Panc1 (cell line): ENCODE measurements at regions not wholly inside any gene's neighbourhood (a gene's known extent, or its start where the extent isn't known, plus 50 kb on each side); places are given as distances from the start of the nearest gene placed in this dataset.

Source experiments
- ATAC-seq: fragments of 200-7000 bp; cut with Tn5 transposase; 2 replicates; pipeline ENCODE4 v1.9.1; 2020; ENCODE audit warnings: mild to moderate bottlenecking, moderate library complexity
- BruUV-seq: library from RNA; stranded (reverse); fragments of 400-500 nt; replicated peaks from 2 replicates; lab custom pipeline; 2021; lab: Mats Ljungman, UMichigan
- CTCF ChIA-PET: fragments of 300-600 bp; sonication (Branson Sonifier 250); formaldehyde crosslinking; loops from one replicate; lab custom pipeline; 2022; ENCODE audit warnings: antibody characterized with exemption; lab: Charles Lee
- POLR2A ChIA-PET: fragments of 300-600 bp; sonication (Branson Sonifier 250); formaldehyde crosslinking; loops from one replicate; lab custom pipeline; 2022; ENCODE audit warnings: antibody characterized with exemption; lab: Charles Lee
- DNase-seq: peaks from one replicate; pipeline ENCODE4 v3.0.0-alpha.2; 2010; ENCODE audit warnings: low read depth, low spot score
- H3K27ac ChIP-seq: 2 replicates; pipeline ENCODE4 v1.5.1; 2011; ENCODE audit warnings: mild to moderate bottlenecking, low read length, inconsistent platforms
- H3K27me3 ChIP-seq: fragments of 200-500 bp; sonication (Bioruptor generic); 2 replicates; pipeline ENCODE4 v1.6.0; 2014; ENCODE audit warnings: low read length, inconsistent platforms; ENCODE audit not compliant: control insufficient read depth, insufficient read depth
- H3K36me3 ChIP-seq: fragments of 200-500 bp; sonication (Bioruptor generic); 2 replicates; pipeline ENCODE4 v1.5.1; 2014; ENCODE audit warnings: inconsistent platforms, mild to moderate bottlenecking, low read length, moderate library complexity; ENCODE audit not compliant: control insufficient read depth, insufficient read depth
- H3K4me1 ChIP-seq: 2 replicates; pipeline ENCODE4 v1.5.1; 2011; ENCODE audit warnings: inconsistent platforms, mild to moderate bottlenecking, low read length, moderate library complexity; ENCODE audit not compliant: control insufficient read depth, insufficient read depth
- H3K4me3 ChIP-seq, 2 experiments: 2 replicates each; pipeline ENCODE4 v1.5.1; 2011 to 2012; ENCODE audit warnings: low read depth in 2 of 2, low read length in 2 of 2, mild to moderate bottlenecking in 2 of 2, inconsistent platforms in 1 of 2, moderate library complexity in 1 of 2
- H3K9me3 ChIP-seq: fragments of 200-500 bp; sonication (Bioruptor generic); 2 replicates; pipeline ENCODE4 v1.5.1; 2014; ENCODE audit warnings: low read depth, mild to moderate bottlenecking, inconsistent platforms, low read length, moderate library complexity; ENCODE audit not compliant: control insufficient read depth, insufficient read depth
- CTCF ChIP-seq: fragments of 450-650 bp; IDR thresholded peaks from 2 replicates; pipeline ENCODE4 v1.5.1; 2017; ENCODE audit warnings: mild to moderate bottlenecking
- POLR2AphosphoS5 ChIP-seq: IDR thresholded peaks from 2 replicates; pipeline ENCODE4 v1.6.1; 2012; ENCODE audit warnings: mild to moderate bottlenecking, low read depth, low read length, moderate library complexity
- REST ChIP-seq, 2 experiments: IDR thresholded peaks; 2 replicates each; pipeline ENCODE4 v1.6.1; 2011 to 2012; ENCODE audit warnings: low read depth in 2 of 2, control low read depth in 1 of 2, low read length in 1 of 2, mild to moderate bottlenecking in 1 of 2, moderate library complexity in 1 of 2; ENCODE audit not compliant: insufficient read depth in 1 of 2
- SIN3A ChIP-seq: IDR thresholded peaks from 2 replicates; pipeline ENCODE4 v1.6.1; 2012; ENCODE audit warnings: low read depth, mild to moderate bottlenecking, low read length, moderate library complexity, borderline replicate concordance; ENCODE audit not compliant: insufficient read depth
- TCF7L2 ChIP-seq: IDR thresholded peaks from 2 replicates; pipeline ENCODE4 v1.6.1; 2011; ENCODE audit warnings: mild to moderate bottlenecking, low read depth, low read length, inconsistent platforms
- in situ Hi-C: cut with HindIII; loops from 2 replicates; pipeline ENCODE4 v1.10.0; 2016; ENCODE audit warnings: low sequenced_read_pairs, low pct_unique_long_range_greater_than_20kb
- intact Hi-C: fragments of 100-400 bp; cut with micrococcal nuclease; formaldehyde crosslinking; loops from one replicate; pipeline ENCODE4 v1.10.0; 2022; ENCODE audit not compliant: unreplicated experiment

GRCh38 chr6:148087659-148088058 is 255.0 kb upstream of the SASH1 start:
- Histone ChIP-seq H3K36me3 (no peaks in the 10 kb centered on the region), H3K4me1 (no peaks in the 10 kb centered on the region), H3K27ac (no peak overlapping the region), H3K4me3 (no peak overlapping the region), H3K27me3 (no peaks in the 10 kb centered on the region), H3K9me3 (no peaks in the 10 kb centered on the region; the same call in 1 of the 2 replicates)
- DNase-seq (no peak), ATAC-seq (no peak)
- BruUV-seq, result no TSS peak
- in situ Hi-C loops, result no loop called here
- intact Hi-C loops, result no loop called here
- TF ChIP-seq CTCF, result no peak
- TF ChIP-seq SIN3A, result no peak
- CTCF ChIA-PET, result no interaction called here
- POLR2A ChIA-PET, result no interaction called here

- in situ Hi-C loops (no loop called here), intact Hi-C loops (no loop called here)
- Histone ChIP-seq H3K4me3 (no peak overlapping the region), H3K36me3 (no peaks in the 10 kb centered on the region), H3K27me3 (no peaks in the 10 kb centered on the region), H3K4me1 (no peaks in the 10 kb centered on the region), H3K9me3 (no peaks in the 10 kb centered on the region; the same call in 1 of the 2 replicates), H3K27ac (no peak overlapping the region)
- no TSS peak for BruUV-seq
- no peak for ATAC-seq
- TF ChIP-seq REST (IDR thresholded peaks at IDR 0.05; ENCODE audit: insufficient read depth in 1 of 2, low read depth in 2 of 2, low read length in 1 of 2) (no peak), CTCF (no peak), SIN3A (no peak), POLR2AphosphoS5 (no peak), TCF7L2 (no peak)
- POLR2A ChIA-PET, result no interaction called here
- CTCF ChIA-PET, result no interaction called here
- no peak for DNase-seq
Measured at GRCh38 chr6:148090326-148090725, 252.3 kb upstream of the SASH1 start.
